ENCODE measurements at regions not wholly inside any gene's neighbourhood (a gene's known extent, or its start where the extent isn't known, plus 50 kb on each side); places are given as distances from the start of the nearest gene placed in this dataset.

DNA sequence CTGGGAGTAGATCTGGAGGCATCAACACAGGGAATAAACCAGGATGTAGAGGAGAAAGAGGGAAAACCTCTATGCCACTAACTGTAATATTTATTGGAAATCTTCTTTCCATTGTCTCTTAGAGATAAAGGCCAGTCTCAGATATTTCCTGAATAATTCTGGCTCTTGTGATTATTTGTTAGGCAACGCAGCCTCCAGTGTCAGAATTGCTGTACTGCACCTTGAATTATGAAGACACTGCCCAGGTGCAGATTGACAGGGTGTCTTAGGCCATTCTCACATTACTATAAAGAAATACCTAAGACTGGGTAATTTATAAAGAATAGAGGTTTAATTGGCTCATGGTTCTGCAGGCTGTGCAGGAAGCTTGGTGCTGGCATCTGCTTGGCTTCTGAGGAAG lies 100.7 kb upstream of the ZDHHC15 start:
- Histone ChIP-seq H2BK20ac (ENCODE audit: low read depth, low read length) (no peak overlapping the region), H4K20me1 (ENCODE audit: insufficient read depth, low read length) (no peaks in the 10 kb centered on the region), H2AK9ac (replicated peaks; ENCODE audit: low read depth, low read length, poor library complexity) (no peak overlapping the region), H3K14ac (replicated peaks; ENCODE audit: low read depth, low read length) (no peak overlapping the region), H3K23ac (ENCODE audit: low read depth, low read length) (no peak overlapping the region), H4K8ac (ENCODE audit: low read depth in 2 of 2, low read length in 2 of 2) (no peak overlapping the region), H2AFZ (replicated peaks; ENCODE audit: low read length, poor library complexity) (no peak overlapping the region), H3K27ac (ENCODE audit: insufficient read depth, low read length) (no peak overlapping the region), H2BK120ac (ENCODE audit: low read depth, low read length) (no peak overlapping the region), H3K9me1 (ENCODE audit: insufficient read depth, low read length) (no peaks in the 10 kb centered on the region), H2AK5ac (ENCODE audit: low read depth, low read length) (no peak overlapping the region), H3K56ac (ENCODE audit: extremely low read depth, insufficient read depth, low read length) (no peak overlapping the region), H3K4me2 (ENCODE audit: low read depth, low read length) (no peak overlapping the region), H4K91ac (ENCODE audit: insufficient read depth, low read depth, low read length) (no peak overlapping the region), H3K9me3 (ENCODE audit: control insufficient read depth, insufficient read depth, low read length) (no peaks in the 10 kb centered on the region), H3K18ac (ENCODE audit: low read depth, low read length) (no peak overlapping the region), H3K9ac (ENCODE audit: low read depth, low read length) (no peak overlapping the region), H2BK15ac (ENCODE audit: low read depth, low read length) (no peak overlapping the region), H3K36me3 (ENCODE audit: control insufficient read depth, insufficient read depth, low read length) (no peaks in the 10 kb centered on the region), H3K27me3 (ENCODE audit: control insufficient read depth, insufficient read depth, low read length) (no peaks in the 10 kb centered on the region), H3K4me3 (ENCODE audit: insufficient read depth, low read depth, low read length) (no peak overlapping the region), H3K4ac (ENCODE audit: low read depth, low read length) (no peak overlapping the region), H4K5ac (ENCODE audit: low read depth, low read length) (no peak overlapping the region), H3K4me1 (ENCODE audit: control insufficient read depth, insufficient read depth, low read length) (no peaks in the 10 kb centered on the region), H2BK5ac (ENCODE audit: low read depth, low read length, poor library complexity, severe bottlenecking) (no peak overlapping the region), H3K79me1 (ENCODE audit: low read depth in 1 of 2, low read length in 2 of 2) (no peaks in the 10 kb centered on the region)
- DNase-seq = no peak
- TF ChIP-seq, protein P1, sequence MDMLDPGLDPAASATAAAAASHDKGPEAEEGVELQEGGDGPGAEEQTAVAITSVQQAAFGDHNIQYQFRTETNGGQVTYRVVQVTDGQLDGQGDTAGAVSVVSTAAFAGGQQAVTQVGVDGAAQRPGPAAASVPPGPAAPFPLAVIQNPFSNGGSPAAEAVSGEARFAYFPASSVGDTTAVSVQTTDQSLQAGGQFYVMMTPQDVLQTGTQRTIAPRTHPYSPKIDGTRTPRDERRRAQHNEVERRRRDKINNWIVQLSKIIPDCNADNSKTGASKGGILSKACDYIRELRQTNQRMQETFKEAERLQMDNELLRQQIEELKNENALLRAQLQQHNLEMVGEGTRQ (IDR thresholded peaks at IDR 0.05; ENCODE audit: low read depth, low read length) = no peak
- TF ChIP-seq FOS (IDR thresholded peaks at IDR 0.05; ENCODE audit: low read depth, low read length) = no peak
- no TSS peak for BruUV-seq (replicated peaks)
- POLR2A ChIA-PET (ENCODE audit: unreplicated experiment) = no interaction called here
- WGBS, 2 experiments (ENCODE audit: extremely low coverage in 2 of 2, insufficient read length in 1 of 2) = no CpG with 5 or more reads among the region's 1 CpG
- dilution Hi-C loops (cut with HindIII; ENCODE audit: low sequenced_read_pairs, unreplicated experiment) (no loop called here), in situ Hi-C loops (cut with MboI; ENCODE audit: low sequenced_read_pairs) (no loop called here), intact Hi-C loops (cut with micrococcal nuclease) (no loop called here)
- no peak for ATAC-seq (ENCODE audit: low read depth)
- CTCF ChIA-PET = no interaction called here
